GM21528 (cell line): ENCODE measurements at regions not wholly inside any gene's neighbourhood (a gene's known extent, or its start where the extent isn't known, plus 50 kb on each side); places are given as distances from the start of the nearest gene placed in this dataset.
"Not testable (repeated sequence)": the region's sequence is repeated elsewhere in the genome, so short reads cannot be mapped to it uniquely, and the experiment has no call there.

Experiments used
- ATAC-seq: cut with Tn5 transposase; IDR thresholded peaks from one replicate; pipeline ENCODE4 v1.9.1; 2021; ENCODE audit warnings: mild to moderate bottlenecking, moderate library complexity; ENCODE audit not compliant: unreplicated experiment, low FRiP score

- no peak for ATAC-seq
These were observed 801.1 kb upstream of the RAB6C start for GRCh38 chr2:129178356-129178755.

GRCh38 chr2:129179199-129179598 lies 800.3 kb upstream of the RAB6C start:
- no peak for ATAC-seq

- no peak for ATAC-seq
These were observed 799.2 kb upstream of the RAB6C start for GRCh38 chr2:129180124-129180716.

DNA sequence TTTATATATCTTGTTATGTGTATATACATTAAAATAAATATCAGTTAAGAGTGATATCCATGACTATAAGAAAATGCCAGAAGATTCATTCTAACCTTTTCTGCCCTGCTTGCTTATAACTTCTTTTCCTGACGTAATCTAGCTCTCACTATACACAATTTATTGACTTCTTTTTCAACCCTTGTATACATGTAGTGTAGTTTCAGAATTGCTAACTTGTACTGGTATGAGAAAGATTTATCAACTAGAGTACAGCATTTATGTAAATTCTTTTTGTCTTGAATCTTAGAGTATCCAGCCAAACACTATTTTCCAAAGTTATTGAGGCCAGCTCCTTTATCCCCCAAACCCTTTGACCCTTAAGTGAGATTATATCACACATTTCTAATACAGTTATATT lies 798.0 kb upstream of the RAB6C start:
- ATAC-seq: no peak

GRCh38 chr2:129181963-129182362 lies 797.5 kb upstream of the RAB6C start:
- ATAC-seq: no peak

DNA sequence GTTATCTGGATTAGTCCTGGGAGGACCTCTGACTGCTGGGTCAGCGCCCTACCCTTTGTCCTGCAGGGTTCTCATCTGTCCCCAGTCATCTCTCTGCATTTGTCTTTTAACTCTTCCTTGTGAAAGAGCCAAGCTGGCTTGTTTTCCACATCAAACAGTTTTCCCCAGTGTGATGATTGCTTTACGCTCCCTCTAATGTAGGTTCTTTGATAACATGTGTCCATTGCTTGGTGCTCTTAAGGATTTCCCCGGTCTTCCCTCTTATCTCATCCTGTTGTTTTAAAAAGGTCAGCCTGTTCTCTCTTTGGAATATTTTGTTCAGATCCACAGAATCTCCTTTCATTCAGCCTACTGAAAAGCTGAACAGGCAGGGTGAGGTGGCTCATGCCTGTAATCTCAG lies 792.1 kb upstream of the RAB6C start:
- no peak for ATAC-seq

DNA sequence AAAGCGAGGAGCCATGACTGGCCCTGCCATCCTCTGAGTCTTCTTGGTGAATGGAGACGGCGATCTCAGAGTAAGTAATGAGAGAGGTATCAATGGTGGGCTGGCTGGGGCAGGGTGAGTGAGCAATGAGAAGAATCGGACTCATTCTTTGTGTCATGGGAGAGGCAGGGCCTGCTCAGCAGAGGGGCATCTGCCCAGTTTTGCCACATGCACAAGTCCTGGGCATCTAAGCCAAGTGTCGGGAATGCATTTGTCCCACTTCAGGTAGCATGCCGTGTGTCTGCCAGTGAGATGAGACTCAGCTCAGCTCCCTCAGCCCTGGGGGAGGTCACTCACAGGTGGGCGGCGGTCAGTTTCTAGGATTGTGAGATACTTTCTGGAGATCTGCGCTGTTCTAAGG lies 791.0 kb upstream of the RAB6C start:
- ATAC-seq: no peak

DNA sequence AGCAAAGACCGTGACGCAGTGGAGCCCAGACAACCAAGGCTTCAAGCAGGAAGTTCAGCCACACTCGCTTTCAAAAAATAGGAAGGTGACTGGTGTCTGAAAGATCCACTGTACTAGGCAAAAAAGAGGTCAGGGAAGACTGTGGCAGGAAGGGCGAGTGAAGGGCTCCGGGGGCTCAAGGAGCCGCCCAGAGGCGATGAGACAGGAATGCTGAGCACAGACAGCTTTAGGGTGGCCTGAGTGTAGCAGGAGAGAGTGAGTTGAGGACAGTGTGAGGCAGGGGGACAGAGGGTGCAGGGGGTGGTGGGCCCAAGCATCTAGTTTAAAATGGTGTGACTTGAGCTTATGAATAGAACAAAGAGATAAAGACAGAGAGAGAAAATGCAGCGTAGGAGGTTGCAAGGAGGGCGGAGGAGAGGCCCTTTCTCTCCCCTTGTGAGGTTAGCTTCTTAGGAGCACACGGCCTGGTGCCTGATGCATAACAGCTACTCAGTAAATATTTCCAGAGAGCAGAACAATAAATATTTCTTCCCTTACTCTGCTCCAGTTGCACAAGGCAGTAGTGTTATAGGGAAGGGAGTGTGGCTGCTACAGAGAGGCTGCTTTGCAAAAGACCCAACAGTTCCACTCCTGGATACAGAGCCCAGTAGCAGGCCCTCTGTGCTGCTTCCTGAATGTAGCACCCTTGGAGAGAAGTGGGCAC lies 789.7 kb upstream of the RAB6C start:
- no peak for ATAC-seq

GRCh38 chr2:129190494-129190893 lies 789.0 kb upstream of the RAB6C start:
- ATAC-seq: no peak

DNA sequence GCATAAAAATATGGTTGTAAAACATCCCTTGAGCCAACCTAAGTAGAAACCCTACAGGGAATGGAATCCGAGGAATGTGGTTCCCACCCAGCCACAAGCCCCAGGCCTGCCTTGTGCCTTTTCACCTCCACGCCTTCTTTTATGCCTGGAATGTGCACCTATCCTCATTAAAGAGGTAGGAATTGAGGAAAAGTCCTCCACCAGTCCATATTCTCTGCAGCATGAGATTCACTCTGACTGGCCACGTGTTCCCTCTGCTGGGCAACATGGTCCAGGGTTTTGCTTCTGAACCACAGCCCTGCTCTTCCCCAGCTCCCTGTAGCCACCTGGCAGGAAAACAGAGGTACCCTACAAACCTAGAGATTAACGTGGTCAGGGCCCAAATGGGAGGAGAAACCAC lies 787.9 kb upstream of the RAB6C start:
- no peak for ATAC-seq

GRCh38 chr2:129192117-129192516 lies 787.3 kb upstream of the RAB6C start:
- no peak for ATAC-seq

DNA sequence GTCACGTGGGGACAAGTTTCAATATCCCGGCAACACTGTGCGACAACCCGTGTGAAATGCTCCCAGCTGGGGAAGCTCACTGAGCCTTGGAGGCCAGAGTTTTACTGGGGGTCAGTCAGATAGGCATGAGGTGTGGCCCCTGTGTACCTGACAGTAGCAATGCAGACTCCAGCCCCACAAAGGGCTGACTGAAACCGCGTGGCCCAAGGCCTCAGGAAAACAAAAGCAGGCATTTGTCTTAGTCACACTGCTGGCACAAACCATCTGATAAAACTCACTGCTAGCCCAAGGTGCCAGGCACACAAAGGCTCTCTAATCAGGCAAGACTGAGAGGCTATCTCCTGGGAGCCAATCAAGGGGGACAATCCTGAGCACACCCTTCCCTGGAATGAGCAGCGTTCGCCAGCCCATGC lies 786.6 kb upstream of the RAB6C start:
- ATAC-seq: no peak

GRCh38 chr2:129193961-129194360 lies 785.5 kb upstream of the RAB6C start:
- no peak for ATAC-seq

DNA sequence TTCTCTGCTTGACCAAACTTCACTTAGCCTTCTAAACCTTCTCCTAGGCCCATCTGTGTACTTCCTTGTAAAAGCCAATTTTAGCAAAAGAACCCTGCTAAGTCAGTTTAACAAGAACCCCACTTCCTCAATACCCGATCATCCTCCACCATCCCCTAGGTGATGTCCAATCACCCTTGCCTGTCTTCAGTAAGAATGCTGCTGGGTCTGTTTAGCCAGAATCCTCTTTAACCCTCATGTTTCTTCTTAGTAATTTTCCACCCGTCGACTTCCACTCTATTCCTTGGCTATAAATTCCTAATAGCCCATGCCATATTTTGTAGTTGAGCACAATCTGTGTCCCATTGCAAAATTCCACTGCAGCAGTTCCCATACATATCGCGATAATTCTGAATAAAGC lies 780.0 kb upstream of the RAB6C start:
- ATAC-seq: no peak

DNA sequence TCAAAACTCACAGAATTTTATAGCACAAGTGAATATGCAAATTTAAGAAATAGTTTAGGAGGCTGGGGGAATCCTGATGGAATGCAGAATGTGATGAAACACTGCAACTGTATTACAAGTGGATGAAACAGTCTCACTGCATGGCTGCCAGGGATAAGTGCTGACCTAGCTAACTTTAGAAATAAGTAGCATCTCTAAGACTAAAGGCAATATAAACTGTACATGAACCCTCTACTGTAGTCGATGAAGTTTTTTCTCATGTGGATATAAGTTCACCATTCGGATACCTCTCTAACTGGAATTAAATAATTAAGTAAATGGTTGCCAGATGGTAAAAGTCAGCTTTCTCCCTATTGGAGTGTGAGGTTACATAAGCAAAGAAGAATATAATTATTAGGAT lies 777.8 kb upstream of the RAB6C start:
- no peak for ATAC-seq

GRCh38 chr2:129203331-129203730 lies 776.1 kb upstream of the RAB6C start:
- no peak for ATAC-seq

DNA sequence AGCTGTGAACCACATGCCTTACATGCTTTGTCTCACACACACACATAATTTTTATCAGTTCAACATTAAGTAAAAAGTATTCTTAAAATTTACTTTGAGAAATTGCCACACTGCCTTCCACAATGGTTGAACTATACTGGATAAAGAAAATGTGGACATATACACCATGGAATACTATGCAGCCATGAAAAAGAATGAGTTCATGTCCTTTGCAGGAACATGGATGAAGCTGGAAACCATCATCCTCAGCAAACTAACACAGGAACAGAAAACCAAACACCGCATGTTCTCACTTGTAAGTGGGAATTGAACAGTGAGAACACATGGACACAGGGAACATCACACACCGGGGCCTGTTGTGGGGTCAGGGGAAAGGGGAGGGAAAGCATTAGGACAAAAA lies 774.9 kb upstream of the RAB6C start:
- ATAC-seq: not testable (repeated sequence)

DNA sequence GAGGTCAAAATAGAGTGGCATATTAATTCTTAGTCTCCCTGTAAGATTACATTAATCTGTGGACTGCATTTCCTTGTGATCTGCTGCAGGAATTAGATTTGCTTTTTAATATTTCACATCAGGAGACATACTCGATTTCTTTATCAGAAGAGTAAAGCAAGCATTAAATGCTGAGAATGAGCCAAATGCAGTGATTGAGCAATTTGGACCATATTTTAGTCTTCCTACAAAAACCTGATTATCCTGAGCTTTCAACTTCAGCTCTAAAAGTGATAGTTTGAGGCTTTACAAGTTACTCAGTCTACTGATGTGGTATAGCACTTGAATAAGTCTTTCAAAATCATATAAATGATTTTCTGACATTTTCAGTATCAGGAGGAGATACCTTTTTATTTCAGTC lies 774.3 kb upstream of the RAB6C start:
- ATAC-seq: no peak

DNA sequence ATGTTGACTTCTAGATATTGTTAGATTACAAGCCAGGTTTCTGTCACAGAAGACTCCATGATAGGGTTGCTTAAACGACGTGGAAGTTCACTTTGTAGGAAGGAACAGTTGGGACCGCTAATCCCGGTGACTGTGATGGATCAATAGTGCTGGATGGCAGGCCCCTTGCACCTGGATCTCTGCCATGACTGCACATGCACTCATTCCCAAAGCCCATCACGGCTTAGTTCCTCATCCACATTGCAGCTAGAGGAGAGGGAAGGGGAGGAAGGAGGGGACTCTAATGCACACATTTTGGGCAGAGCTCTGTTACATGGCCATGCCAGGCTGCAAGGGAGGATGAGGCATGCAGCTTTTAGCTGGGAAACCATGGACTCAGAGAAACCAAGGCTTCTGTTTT lies 773.7 kb upstream of the RAB6C start:
- ATAC-seq: no peak

DNA sequence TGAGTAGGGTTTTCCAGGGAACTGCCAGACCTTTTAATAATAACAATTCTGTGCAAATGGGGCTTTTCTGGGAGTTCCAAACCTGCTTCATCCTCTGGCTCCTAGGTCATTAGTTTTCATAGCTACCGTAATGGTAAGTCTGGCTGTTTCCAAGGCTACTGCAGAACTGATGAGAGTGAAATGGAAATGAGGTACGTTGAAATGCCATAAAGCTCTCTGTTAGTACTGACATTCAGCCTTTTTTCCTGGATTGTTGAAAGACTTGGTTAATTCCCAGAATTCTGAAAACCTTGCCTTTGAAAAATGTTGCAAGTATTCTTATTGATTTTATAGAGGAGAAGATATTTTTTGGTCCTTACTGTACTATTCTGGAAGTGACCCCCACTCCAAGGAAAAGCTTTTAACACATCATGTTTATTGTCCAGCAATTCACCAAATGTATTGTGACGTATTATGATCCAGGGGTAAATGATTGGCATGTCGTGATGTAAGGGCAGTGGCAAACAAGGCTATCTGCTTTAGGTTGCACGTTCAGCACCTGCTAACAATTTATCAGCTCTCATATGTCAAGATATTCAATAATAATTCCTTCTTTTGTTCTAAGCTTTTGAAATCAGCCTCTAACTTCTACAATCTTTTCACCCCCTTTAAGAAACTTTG lies 767.0 kb upstream of the RAB6C start:
- ATAC-seq: no peak

DNA sequence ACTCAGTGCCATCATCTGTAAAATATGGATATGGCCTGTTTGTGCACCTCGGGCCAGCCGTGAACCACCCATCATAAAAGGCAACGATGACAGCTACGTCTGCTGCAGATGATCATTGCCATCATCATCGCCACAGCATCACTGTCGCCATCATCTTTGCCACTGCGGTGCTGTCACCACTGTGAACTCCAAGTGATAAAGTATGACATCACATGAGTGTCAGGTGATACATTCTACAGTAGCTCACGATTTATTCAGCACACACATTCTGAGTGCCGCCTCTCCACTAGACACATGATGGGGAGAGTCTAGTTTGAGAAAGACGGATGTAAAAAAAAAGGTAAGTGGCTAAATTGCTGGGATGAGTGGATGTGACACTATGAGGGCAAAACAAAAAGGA lies 755.4 kb upstream of the RAB6C start:
- ATAC-seq: no peak

- no peak for ATAC-seq
These were observed 755.0 kb upstream of the RAB6C start for GRCh38 chr2:129224486-129224885.
